IPS DF 19.7 (cell line): ENCODE measurements at regions not wholly inside any gene's neighbourhood (a gene's known extent, or its start where the extent isn't known, plus 50 kb on each side); places are given as distances from the start of the nearest gene placed in this dataset.

Source experiments
- DNase-seq: peaks from one replicate; pipeline ENCODE4 v3.0.0-alpha.2; 2013; ENCODE audit warnings: low read depth, low spot score

- DNase-seq, result no peak
These were observed 634.2 kb downstream of the TSN start for GRCh38 chr2:122389694-122390093.

GRCh38 chr2:122390406-122390805, 635.0 kb downstream of the TSN start:
- no peak for DNase-seq

- DNase-seq, result no peak
These were observed 636.3 kb downstream of the TSN start for GRCh38 chr2:122391726-122392125.

GRCh38 chr2:122395687-122396086, 640.2 kb downstream of the TSN start:
- no peak for DNase-seq

- no peak for DNase-seq
These were observed 655.8 kb downstream of the TSN start for GRCh38 chr2:122411231-122411630.

- DNase-seq, result no peak
These were observed 656.9 kb downstream of the TSN start for GRCh38 chr2:122412360-122412759.

- no peak for DNase-seq
These were observed 659.5 kb downstream of the TSN start for GRCh38 chr2:122414902-122415301.

GRCh38 chr2:122417114-122417513, 661.7 kb downstream of the TSN start:
- DNase-seq, result no peak

- no peak for DNase-seq
These were observed 666.3 kb downstream of the TSN start for GRCh38 chr2:122421775-122422174.

- DNase-seq, result no peak
These were observed 667.0 kb downstream of the TSN start for GRCh38 chr2:122422384-122422991.

GRCh38 chr2:122423934-122424333, 668.5 kb downstream of the TSN start:
- DNase-seq, result no peak

- no peak for DNase-seq
These were observed 677.8 kb downstream of the TSN start for GRCh38 chr2:122433123-122433754.

- no peak for DNase-seq
These were observed 689.6 kb downstream of the TSN start for GRCh38 chr2:122445003-122445402.

GRCh38 chr2:122446761-122447160, 691.3 kb downstream of the TSN start:
- no peak for DNase-seq

- no peak for DNase-seq
These were observed 691.8 kb downstream of the TSN start for GRCh38 chr2:122447237-122447636.

- DNase-seq, result peak; percentile 17
These were observed 695.6 kb downstream of the TSN start for GRCh38 chr2:122451040-122451439.

GRCh38 chr2:122451697-122452096, 696.2 kb downstream of the TSN start:
- DNase-seq, result no peak

- DNase-seq, result no peak
These were observed 713.7 kb downstream of the TSN start for GRCh38 chr2:122469147-122469546.

GRCh38 chr2:122471753-122472152, 716.3 kb downstream of the TSN start:
- DNase-seq, result no peak

- no peak for DNase-seq
These were observed 722.7 kb downstream of the TSN start for GRCh38 chr2:122478117-122478516.

- DNase-seq, result no peak
These were observed 723.3 kb downstream of the TSN start for GRCh38 chr2:122478771-122479170.

GRCh38 chr2:122480501-122481243, 725.2 kb downstream of the TSN start:
- no peak for DNase-seq

GRCh38 chr2:122481244-122481622, 725.8 kb downstream of the TSN start:
- DNase-seq, result no peak
